RWPE1 (cell line): ENCODE measurements at regions not wholly inside any gene's neighbourhood (a gene's known extent, or its start where the extent isn't known, plus 50 kb on each side); places are given as distances from the start of the nearest gene placed in this dataset.
"Not testable (repeated sequence)": the region's sequence is repeated elsewhere in the genome, so short reads cannot be mapped to it uniquely, and the experiment has no call there.

ENCODE experiments used
- CTCF ChIA-PET: fragments of 350-600 bp; sonication (Branson Sonifier 250); formaldehyde crosslinking; extraction: SDS; loops from one replicate; lab custom pipeline; 2021; lab: Yijun Ruan, JAX
- POLR2A ChIA-PET: fragments of 400-600 bp; formaldehyde crosslinking; extraction: SDS; loops from one replicate; lab custom pipeline; 2020; ENCODE audit warnings: antibody characterized with exemption; ENCODE audit not compliant: low non-redundant PET; lab: Yijun Ruan, JAX
- DNase-seq: peaks from one replicate; pipeline ENCODE4 v3.0.0; 2012; ENCODE audit warnings: low spot score
- H3K27ac ChIP-seq: fragments of 450-650 bp; 2 replicates; pipeline ENCODE4 v1.5.1; 2017
- TF ChIP-seq, protein P1 (sequence below): fragments of 450-650 bp; conservative IDR thresholded peaks from 2 replicates; pipeline ENCODE4 v1.5.1; 2017; ENCODE audit warnings: low read depth, mild to moderate bottlenecking

DNA sequence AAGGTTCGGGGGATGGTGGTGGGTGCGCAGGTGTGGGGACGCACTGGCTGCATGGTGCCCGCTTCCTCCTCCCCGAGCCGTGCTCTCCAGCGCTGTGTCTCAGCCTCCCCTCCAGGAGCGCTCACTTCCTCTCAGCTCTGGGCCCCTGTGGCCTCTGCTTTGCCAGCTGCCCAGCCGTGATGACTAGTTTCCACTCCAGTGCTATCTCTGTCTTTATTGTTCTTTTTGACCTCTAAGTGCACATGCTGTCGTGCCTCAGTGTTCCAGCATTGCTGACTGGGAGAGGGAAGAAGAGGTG is 71.0 kb downstream of the NPIPB11 start:
- POLR2A ChIA-PET, CTCF ChIA-PET, H3K27ac ChIP-seq, DNase-seq: not testable (repeated sequence)

- DNase-seq, H3K27ac ChIP-seq, POLR2A ChIA-PET, CTCF ChIA-PET: not testable (repeated sequence)
Observed at GRCh38 chr16:29334776-29335548, 71.5 kb downstream of the NPIPB11 start.

- POLR2A ChIA-PET, DNase-seq, CTCF ChIA-PET: not testable (repeated sequence)
Observed at GRCh38 chr16:29333492-29334097, 72.9 kb downstream of the NPIPB11 start.

DNA sequence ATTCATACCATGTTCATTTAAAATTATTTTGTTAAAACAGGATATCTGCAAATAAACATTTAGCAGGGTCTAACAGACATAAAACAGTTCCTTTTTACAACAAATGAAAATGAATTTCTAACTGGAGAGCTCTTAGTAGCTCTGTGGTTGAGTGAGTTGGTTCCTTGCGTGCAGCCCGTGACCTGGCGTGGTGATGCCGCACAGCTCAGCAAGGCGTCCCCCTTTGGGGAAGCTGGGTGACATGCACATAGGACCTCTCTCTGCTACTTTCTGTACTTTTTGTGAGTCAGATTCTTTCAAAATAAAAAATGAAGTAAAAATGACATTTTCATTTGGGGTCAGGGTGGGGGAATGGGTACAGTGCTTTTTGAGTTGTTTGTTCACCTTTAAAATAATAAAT is 75.9 kb downstream of the NPIPB11 start:
- H3K27ac ChIP-seq, CTCF ChIA-PET, DNase-seq, POLR2A ChIA-PET: not testable (repeated sequence)

More at GRCh38 chr16:29333492-29334097, 72.9 kb downstream of the NPIPB11 start:
- not testable (repeated sequence) for H3K27ac ChIP-seq

- H3K27ac ChIP-seq, DNase-seq, POLR2A ChIA-PET, CTCF ChIA-PET: not testable (repeated sequence)
Observed at GRCh38 chr16:29328528-29328927, 78.0 kb downstream of the NPIPB11 start.

DNA sequence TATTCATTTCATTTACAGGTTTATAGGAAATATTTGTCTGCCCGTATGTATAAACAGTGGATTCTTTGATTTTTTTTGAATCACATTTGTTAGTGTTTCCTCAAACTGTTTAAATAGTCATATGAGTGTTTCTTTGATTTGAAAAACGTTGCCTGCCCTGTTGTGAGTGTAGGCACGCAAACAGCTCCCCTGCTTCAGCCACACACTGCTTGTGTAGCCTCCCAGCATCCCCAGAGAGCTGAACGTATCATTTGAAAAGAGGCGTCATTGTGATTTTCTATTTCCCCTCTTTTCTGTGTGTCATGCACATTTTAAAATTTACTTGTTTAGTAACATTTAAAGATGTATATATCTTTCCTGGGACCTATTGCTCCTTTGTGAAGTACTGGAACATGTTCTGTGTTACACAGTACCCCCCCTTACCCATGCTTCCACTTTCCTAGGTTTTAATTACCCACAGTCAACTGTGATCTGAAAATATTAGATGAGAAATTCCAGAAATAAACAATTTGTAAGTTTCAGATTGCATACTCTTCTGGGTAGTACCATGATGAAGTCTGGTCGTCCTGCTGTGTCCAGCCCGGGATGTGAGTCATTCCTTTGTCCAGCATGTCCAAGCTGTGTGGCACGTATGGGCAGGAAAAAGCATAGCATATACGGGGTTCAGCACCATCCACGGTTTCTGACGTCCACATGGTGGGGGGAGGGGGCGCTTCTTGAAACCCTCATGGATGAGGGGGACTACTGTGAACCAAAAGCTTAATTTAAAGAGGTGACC is 78.7 kb downstream of the NPIPB11 start:
- DNase-seq, CTCF ChIA-PET, POLR2A ChIA-PET, H3K27ac ChIP-seq: not testable (repeated sequence)

DNA sequence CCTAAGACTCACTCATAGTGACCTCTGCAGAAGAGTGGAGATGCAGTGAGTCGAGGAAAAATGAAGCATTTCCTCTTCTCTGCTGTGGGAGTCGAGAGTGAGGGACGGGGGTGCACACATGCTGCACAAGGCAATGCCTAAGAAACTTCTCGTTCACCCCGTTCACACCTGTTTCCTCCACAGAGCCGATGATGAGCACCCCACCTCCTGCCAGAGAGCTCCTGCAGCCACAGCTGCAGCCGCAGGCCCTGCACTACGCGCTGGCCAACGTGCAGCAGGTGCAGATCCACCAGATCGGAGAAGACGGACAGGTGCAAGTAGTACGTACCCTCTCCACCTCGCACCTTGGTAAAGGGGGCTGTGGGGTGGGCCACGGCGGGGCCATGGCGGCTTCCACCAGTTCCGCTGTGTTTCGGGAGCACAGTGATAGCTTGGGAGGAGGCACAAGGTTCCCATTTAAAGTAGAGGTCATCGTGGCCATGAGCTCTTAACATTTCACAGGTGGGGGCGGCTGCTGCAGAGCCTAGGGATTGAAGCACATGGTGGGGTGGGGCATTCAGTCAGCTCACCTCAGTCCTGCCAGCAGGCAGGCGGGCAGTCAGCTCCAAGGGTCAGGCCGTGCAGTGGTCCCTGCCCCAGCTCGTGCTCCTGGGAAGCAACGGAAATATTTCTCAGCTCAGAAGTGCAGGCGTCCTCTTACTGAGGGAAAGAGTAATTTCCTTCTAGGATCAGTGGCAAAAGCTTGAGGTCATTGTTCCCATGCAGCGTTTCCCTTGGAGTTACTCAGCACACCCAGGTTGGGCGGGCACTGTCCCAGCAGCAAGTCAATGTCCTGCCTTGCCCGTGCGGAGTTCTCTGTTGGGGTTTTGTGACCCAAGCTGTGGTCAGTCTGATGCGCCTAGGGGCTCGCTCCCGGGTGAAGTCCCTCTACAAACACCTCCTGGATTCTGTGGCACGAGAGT is 80.1 kb downstream of the NPIPB11 start:
- CTCF ChIA-PET, DNase-seq, POLR2A ChIA-PET, H3K27ac ChIP-seq: not testable (repeated sequence)

GRCh38 chr16:29323725-29324124 is 82.8 kb downstream of the NPIPB11 start:
- DNase-seq, CTCF ChIA-PET, POLR2A ChIA-PET, H3K27ac ChIP-seq: not testable (repeated sequence)

GRCh38 chr16:29321585-29321984 is 84.9 kb downstream of the NPIPB11 start:
- no peak for DNase-seq
- ChIA-PET CTCF (no interaction called here), POLR2A (no interaction called here)
- TF ChIP-seq, protein P1, sequence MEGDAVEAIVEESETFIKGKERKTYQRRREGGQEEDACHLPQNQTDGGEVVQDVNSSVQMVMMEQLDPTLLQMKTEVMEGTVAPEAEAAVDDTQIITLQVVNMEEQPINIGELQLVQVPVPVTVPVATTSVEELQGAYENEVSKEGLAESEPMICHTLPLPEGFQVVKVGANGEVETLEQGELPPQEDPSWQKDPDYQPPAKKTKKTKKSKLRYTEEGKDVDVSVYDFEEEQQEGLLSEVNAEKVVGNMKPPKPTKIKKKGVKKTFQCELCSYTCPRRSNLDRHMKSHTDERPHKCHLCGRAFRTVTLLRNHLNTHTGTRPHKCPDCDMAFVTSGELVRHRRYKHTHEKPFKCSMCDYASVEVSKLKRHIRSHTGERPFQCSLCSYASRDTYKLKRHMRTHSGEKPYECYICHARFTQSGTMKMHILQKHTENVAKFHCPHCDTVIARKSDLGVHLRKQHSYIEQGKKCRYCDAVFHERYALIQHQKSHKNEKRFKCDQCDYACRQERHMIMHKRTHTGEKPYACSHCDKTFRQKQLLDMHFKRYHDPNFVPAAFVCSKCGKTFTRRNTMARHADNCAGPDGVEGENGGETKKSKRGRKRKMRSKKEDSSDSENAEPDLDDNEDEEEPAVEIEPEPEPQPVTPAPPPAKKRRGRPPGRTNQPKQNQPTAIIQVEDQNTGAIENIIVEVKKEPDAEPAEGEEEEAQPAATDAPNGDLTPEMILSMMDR, result no peak
- no peak overlapping the region for H3K27ac ChIP-seq

GRCh38 chr16:29321000-29321393 is 85.5 kb downstream of the NPIPB11 start:
- POLR2A ChIA-PET, result no interaction called here
- CTCF ChIA-PET, result interaction anchor here (0.5 kb wide), 1 partner anchor 22 kb away, joined by 3 read pairs; no protein-coding TSS in a partner anchor
- DNase-seq, result no peak
- no peak overlapping the region for H3K27ac ChIP-seq
- TF ChIP-seq, protein P1, result no peak
